A549 (cell line): ENCODE measurements at regions not wholly inside any gene's neighbourhood (a gene's known extent, or its start where the extent isn't known, plus 50 kb on each side); places are given as distances from the start of the nearest gene placed in this dataset.

ENCODE experiments used
- ATAC-seq, 2 experiments: fragments of 200-7000 bp in 1 of 2; fragments of >200 bp in 1 of 2; cut with Nextera tagmentation in 1 of 2; cut with Tn5 transposase in 1 of 2; 3 replicates each; pipeline versions ENCODE4 v1.8.0 to v1.9.1; 2018 to 2020; ENCODE audit warnings: mild to moderate bottlenecking in 1 of 2, moderate library complexity in 1 of 2
- CTCF ChIA-PET: fragments of 300-600 bp; sonication (Branson Sonifier 250); formaldehyde crosslinking; extraction: SDS; loops from one replicate; lab custom pipeline; 2021; ENCODE audit warnings: antibody characterized with exemption, inconsistent platforms; lab: Yijun Ruan, JAX
- POLR2A ChIA-PET: fragments of 350-600 bp; formaldehyde crosslinking; extraction: SDS; loops from one replicate; lab custom pipeline; 2021; ENCODE audit warnings: antibody characterized with exemption, inconsistent platforms; lab: Yijun Ruan, JAX
- DNase-seq, 2 experiments: peaks; one replicate each; pipeline versions ENCODE4 v3.0.0 to v3.0.0-alpha.2; 2011 to 2016; ENCODE audit warnings: low read depth in 1 of 2, low spot score in 1 of 2
- FAIRE-seq: peaks from 2 replicates; lab custom pipeline; 2011; peaks lifted over from hg19 to GRCh38; lab: Jason Lieb, UNC
- H3K27ac ChIP-seq, 2 experiments: fragments of >200 bp; sonication (Bioruptor Twin); formaldehyde crosslinking; 3 replicates each; pipeline ENCODE4 v1.5.1; 2016 to 2017
- H3K4me1 ChIP-seq: fragments of >200 bp; sonication (Bioruptor Twin); formaldehyde crosslinking; 3 replicates; pipeline ENCODE4 v1.6.1; 2016
- H3K4me2 ChIP-seq: fragments of >200 bp; sonication (Bioruptor Twin); formaldehyde crosslinking; 3 replicates; pipeline ENCODE4 v1.6.1; 2016
- H3K4me3 ChIP-seq: fragments of >200 bp; sonication (Bioruptor Twin); formaldehyde crosslinking; 3 replicates; pipeline ENCODE4 v1.5.1; 2016
- H3K9me3 ChIP-seq: fragments of >200 bp; sonication (Bioruptor Twin); formaldehyde crosslinking; 3 replicates; pipeline ENCODE4 v1.6.1; 2016
- ATOH8 ChIP-seq: fragments of 250-450 bp; sonication (Bioruptor Pico); IDR thresholded peaks from 2 replicates; pipeline ENCODE4 v1.5.0; 2020; ENCODE audit warnings: low read depth, mild to moderate bottlenecking, moderate library complexity
- CBX8 ChIP-seq: fragments of 200-600 bp; sonication (generic); IDR thresholded peaks from 2 replicates; pipeline ENCODE4 v1.6.1; 2016
- CTCF ChIP-seq: fragments of >200 bp; sonication (Bioruptor Twin); formaldehyde crosslinking; IDR thresholded peaks from 3 replicates; pipeline ENCODE4 v1.5.1; 2016
- E2F6 ChIP-seq: IDR thresholded peaks from 2 replicates; pipeline ENCODE4 v1.6.1; 2012; ENCODE audit warnings: low read depth, borderline replicate concordance
- EHF ChIP-seq: fragments of 250-450 bp; sonication (Bioruptor Pico); IDR thresholded peaks from 2 replicates; pipeline ENCODE4 v1.5.0; 2020; ENCODE audit warnings: mild to moderate bottlenecking
- ESRRA ChIP-seq: fragments of 150-350 bp; IDR thresholded peaks from 2 replicates; pipeline ENCODE4 v1.6.1; 2014; ENCODE audit warnings: mild to moderate bottlenecking, low read length, borderline replicate concordance
- FOSL2 ChIP-seq, 2 experiments: fragments of 450-650 bp in 1 of 2; fragments of >200 bp in 1 of 2; sonication (Bioruptor Twin) in 1 of 2; formaldehyde crosslinking; IDR thresholded peaks; 2 replicates each; pipeline versions ENCODE4 v1.5.0 to v1.6.1; 2016 to 2020; ENCODE audit warnings: mild to moderate bottlenecking in 1 of 2, moderate library complexity in 1 of 2
- FOXS1 ChIP-seq: fragments of 250-450 bp; sonication (Bioruptor Pico); IDR thresholded peaks from 2 replicates; pipeline ENCODE4 v1.5.0; 2020; ENCODE audit warnings: mild to moderate bottlenecking, moderate library complexity
- HDAC2 ChIP-seq: fragments of 200-600 bp; sonication (generic); IDR thresholded peaks from 2 replicates; pipeline ENCODE4 v1.6.1; 2016
- HOXA7 ChIP-seq: fragments of 250-450 bp; sonication (Bioruptor Pico); IDR thresholded peaks from 2 replicates; pipeline ENCODE4 v1.5.0; 2020; ENCODE audit warnings: mild to moderate bottlenecking, moderate library complexity
- JUN ChIP-seq, 2 experiments: fragments of >200 bp; sonication (Bioruptor Twin); formaldehyde crosslinking; IDR thresholded peaks; 2 replicates in 1 of 2; 3 replicates in 1 of 2; pipeline ENCODE4 v1.6.1; 2016 to 2017
- KDM1A ChIP-seq: fragments of 200-600 bp; sonication (generic); IDR thresholded peaks from 2 replicates; pipeline ENCODE4 v1.6.1; 2016; ENCODE audit warnings: low read depth, mild to moderate bottlenecking
- MAFK ChIP-seq: fragments of 450-650 bp; IDR thresholded peaks from 2 replicates; pipeline ENCODE4 v1.6.1; 2014; ENCODE audit not compliant: partially characterized antibody
- MYC ChIP-seq: IDR thresholded peaks from 2 replicates; pipeline ENCODE4 v1.6.1; 2012; ENCODE audit warnings: mild to moderate bottlenecking, inconsistent platforms, low read length, improper control_type of control experiment, borderline replicate concordance
- NFE2L2 ChIP-seq: fragments of 150-350 bp; conservative IDR thresholded peaks from 2 replicates; pipeline ENCODE4 v1.6.1; 2014; ENCODE audit warnings: low read length
- PHF8 ChIP-seq: fragments of 200-600 bp; sonication (generic); IDR thresholded peaks from 2 replicates; pipeline ENCODE4 v1.6.1; 2016; ENCODE audit warnings: low read depth, mild to moderate bottlenecking, antibody characterized with exemption, moderate library complexity, borderline replicate concordance
- RCOR1 ChIP-seq: fragments of 150-350 bp; IDR thresholded peaks from 2 replicates; pipeline ENCODE4 v1.6.1; 2014; ENCODE audit warnings: antibody characterized with exemption, low read length, low read depth
- RFX5 ChIP-seq: fragments of 450-650 bp; IDR thresholded peaks from 2 replicates; pipeline ENCODE4 v1.7.1; 2014; ENCODE audit warnings: antibody characterized with exemption, mild to moderate bottlenecking, moderate library complexity
- RNF2 ChIP-seq: fragments of 200-600 bp; sonication (generic); IDR thresholded peaks from 2 replicates; pipeline ENCODE4 v1.6.1; 2016; ENCODE audit warnings: low read depth, mild to moderate bottlenecking, antibody characterized with exemption, moderate library complexity, borderline replicate concordance
- SMC3 ChIP-seq: fragments of >200 bp; sonication (Bioruptor Twin); formaldehyde crosslinking; IDR thresholded peaks from 3 replicates; pipeline ENCODE4 v1.6.1; 2018; ENCODE audit warnings: inconsistent platforms
- SREBF2 ChIP-seq: fragments of 450-650 bp; IDR thresholded peaks from 2 replicates; pipeline ENCODE4 v1.6.1; 2014; ENCODE audit warnings: mild to moderate bottlenecking, moderate library complexity
- ZNF302 ChIP-seq: fragments of 250-450 bp; sonication (Bioruptor Pico); IDR thresholded peaks from 2 replicates; pipeline ENCODE4 v1.9.0; 2021; ENCODE audit warnings: inconsistent platforms, mild to moderate bottlenecking, moderate library complexity
- ZSCAN20 ChIP-seq: fragments of 250-450 bp; sonication (Bioruptor Pico); IDR thresholded peaks from 2 replicates; pipeline ENCODE4 v1.8.0; 2022; ENCODE audit warnings: mild to moderate bottlenecking, moderate library complexity
- WGBS: methylation state at CpG from one replicate; pipeline ENCODE4 v1.1.6; 2017; ENCODE audit errors: missing lambda C conversion rate; 5-methylcytosine and 5-hydroxymethylcytosine counted together

GRCh38 chr9:91154686-91155085 is 207.0 kb downstream of the AUH start:
- ChIA-PET POLR2A (no interaction called here), CTCF (no interaction called here)
- TF ChIP-seq RNF2 (no peak), FOSL2 (IDR thresholded peaks at IDR 0.05) (no peak), FOSL2 (CRISPR knock-in tag; IDR thresholded peaks at IDR 0.05) (no peak), ZSCAN20 (CRISPR knock-in tag) (no peak), KDM1A (no peak), SREBF2 (no peak), ESRRA (no peak), FOXS1 (no peak)
- H3K4me1 ChIP-seq = no peaks in the 10 kb centered on the region
- H3K4me2 ChIP-seq = no peak overlapping the region
- no peak for ATAC-seq
- no peak for FAIRE-seq
- H3K4me3 ChIP-seq = no peak overlapping the region
- 100% methylated on average over 3 of the region's 3 CpGs for whole genome bisulfite sequencing
- no peak overlapping the region for H3K27ac ChIP-seq
- no peak for DNase-seq
- peaks cover 20% of the 10 kb centered on the region; the same call in 1 of the 3 replicates for H3K9me3 ChIP-seq

GRCh38 chr9:91155181-91155580 is 206.5 kb downstream of the AUH start:
- peaks cover 19% of the 10 kb centered on the region; the same call in 1 of the 3 replicates for H3K9me3 ChIP-seq
- POLR2A ChIA-PET = no interaction called here

More at GRCh38 chr9:91155181-91155580, 206.5 kb downstream of the AUH start:
- Histone ChIP-seq H3K27ac (no peak overlapping the region), H3K4me1 (no peaks in the 10 kb centered on the region), H3K4me2 (no peak overlapping the region), H3K4me3 (no peak overlapping the region)
- FAIRE-seq (no peak), DNase-seq (no peak), ATAC-seq (no peak)
- TF ChIP-seq HOXA7 (CRISPR knock-in tag) = no peak
- TF ChIP-seq PHF8 = no peak
- TF ChIP-seq EHF = no peak
- no peak for TF ChIP-seq ZNF302 (CRISPR knock-in tag)
- no peak for TF ChIP-seq MAFK
- TF ChIP-seq RFX5 = no peak
- TF ChIP-seq E2F6 = no peak
- TF ChIP-seq CTCF = no peak
- TF ChIP-seq RNF2 = no peak
- TF ChIP-seq JUN (IDR thresholded peaks at IDR 0.05) = no peak
- TF ChIP-seq NFE2L2 = no peak
- TF ChIP-seq MYC = no peak
- TF ChIP-seq SMC3 = no peak
- TF ChIP-seq CBX8 = no peak
- no peak for TF ChIP-seq RCOR1
- no peak for TF ChIP-seq HDAC2
- no peak for TF ChIP-seq ATOH8 (CRISPR knock-in tag)
- CTCF ChIA-PET = no interaction called here
- WGBS = 64% methylated on average over 6 of the region's 6 CpGs
